ENCODE measurements at regions not wholly inside any gene's neighbourhood (a gene's known extent, or its start where the extent isn't known, plus 50 kb on each side); places are given as distances from the start of the nearest gene placed in this dataset.

- no peak for TF ChIP-seq ZSCAN18 (tag by site-specific recombination; IDR thresholded peaks at IDR 0.05)
- no peak for TF ChIP-seq ZNF555 (tag by site-specific recombination; conservative IDR thresholded peaks at IDR 0.05)
- TF ChIP-seq PRDM6 (tag by site-specific recombination; IDR thresholded peaks at IDR 0.05): no peak
- no peak for TF ChIP-seq ZNF600 (tag by site-specific recombination; IDR thresholded peaks at IDR 0.05)
- TF ChIP-seq, protein P1, sequence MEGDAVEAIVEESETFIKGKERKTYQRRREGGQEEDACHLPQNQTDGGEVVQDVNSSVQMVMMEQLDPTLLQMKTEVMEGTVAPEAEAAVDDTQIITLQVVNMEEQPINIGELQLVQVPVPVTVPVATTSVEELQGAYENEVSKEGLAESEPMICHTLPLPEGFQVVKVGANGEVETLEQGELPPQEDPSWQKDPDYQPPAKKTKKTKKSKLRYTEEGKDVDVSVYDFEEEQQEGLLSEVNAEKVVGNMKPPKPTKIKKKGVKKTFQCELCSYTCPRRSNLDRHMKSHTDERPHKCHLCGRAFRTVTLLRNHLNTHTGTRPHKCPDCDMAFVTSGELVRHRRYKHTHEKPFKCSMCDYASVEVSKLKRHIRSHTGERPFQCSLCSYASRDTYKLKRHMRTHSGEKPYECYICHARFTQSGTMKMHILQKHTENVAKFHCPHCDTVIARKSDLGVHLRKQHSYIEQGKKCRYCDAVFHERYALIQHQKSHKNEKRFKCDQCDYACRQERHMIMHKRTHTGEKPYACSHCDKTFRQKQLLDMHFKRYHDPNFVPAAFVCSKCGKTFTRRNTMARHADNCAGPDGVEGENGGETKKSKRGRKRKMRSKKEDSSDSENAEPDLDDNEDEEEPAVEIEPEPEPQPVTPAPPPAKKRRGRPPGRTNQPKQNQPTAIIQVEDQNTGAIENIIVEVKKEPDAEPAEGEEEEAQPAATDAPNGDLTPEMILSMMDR (tag by site-specific recombination; IDR thresholded peaks at IDR 0.05): no peak
- no peak for TF ChIP-seq ZNF777 (tag by site-specific recombination; IDR thresholded peaks at IDR 0.05; ENCODE audit: borderline replicate concordance)
Measured at GRCh38 chr2:186949726-186950256, 100.8 kb upstream of the ZSWIM2 start.

Data from HEK293 (cell line).